SK-N-SH (cell line): ENCODE measurements at regions not wholly inside any gene's neighbourhood (a gene's known extent, or its start where the extent isn't known, plus 50 kb on each side); places are given as distances from the start of the nearest gene placed in this dataset.

Experiments used
- CTCF ChIA-PET: fragments of 300-600, 350-600 bp; formaldehyde crosslinking; extraction: SDS; loops from one replicate; lab custom pipeline; 2021; lab: Yijun Ruan, JAX
- POLR2A ChIA-PET: fragments of 350-600 bp; sonication (Branson Sonifier 250); formaldehyde crosslinking; extraction: SDS; loops from one replicate; lab custom pipeline; 2020; ENCODE audit warnings: antibody characterized with exemption, inconsistent platforms; lab: Yijun Ruan, JAX
- DNase-seq: peaks from one replicate; pipeline ENCODE4 v3.0.0; 2012
- H2AFZ ChIP-seq: fragments of 200-600 bp; sonication (generic); 2 replicates; pipeline ENCODE4 v1.8.1; 2016; ENCODE audit warnings: antibody characterized with exemption, mild to moderate bottlenecking, low read depth
- H3F3A ChIP-seq: fragments of 200-600 bp; sonication (generic); replicated peaks from 2 replicates; pipeline ENCODE3; 2016; ENCODE audit warnings: antibody characterized with exemption, mild to moderate bottlenecking; ENCODE audit not compliant: insufficient read depth
- H3K27ac ChIP-seq, 2 experiments: fragments of 200-500 bp in 1 of 2; fragments of 200-600 bp in 1 of 2; sonication (Bioruptor generic) in 1 of 2; sonication (generic), shearing (Covaris generic) in 1 of 2; 2 replicates each; pipeline versions ENCODE4 v1.5.1 to v1.6.1; 2014 to 2016; ENCODE audit warnings: low read depth in 2 of 2, inconsistent platforms in 1 of 2, low read length in 1 of 2, mild to moderate bottlenecking in 1 of 2, mixed read lengths in 1 of 2
- H3K27me3 ChIP-seq: fragments of 200-600 bp; sonication (generic), shearing (Covaris generic); 2 replicates; pipeline ENCODE4 v1.6.1; 2016; ENCODE audit warnings: mixed run types; ENCODE audit not compliant: insufficient read depth
- H3K36me3 ChIP-seq, 2 experiments: fragments of 200-500 bp in 1 of 2; fragments of 200-600 bp in 1 of 2; sonication (Bioruptor generic) in 1 of 2; sonication (generic) in 1 of 2; replicated peaks in 1 of 2; 2 replicates each; pipeline versions ENCODE3 to v1.5.1; 2014 to 2016; ENCODE audit warnings: low read length in 1 of 2, mild to moderate bottlenecking in 1 of 2; ENCODE audit not compliant: insufficient read depth in 2 of 2, control insufficient read depth in 1 of 2
- H3K4me1 ChIP-seq, 2 experiments: fragments of 200-500 bp in 1 of 2; fragments of 200-600 bp in 1 of 2; sonication (Bioruptor generic) in 1 of 2; sonication (generic), shearing (Covaris generic) in 1 of 2; 2 replicates each; pipeline versions ENCODE4 v1.5.1 to v1.6.1; 2014 to 2016; ENCODE audit warnings: low read depth in 1 of 2, low read length in 1 of 2, mixed run types in 1 of 2; ENCODE audit not compliant: insufficient read depth in 2 of 2, control insufficient read depth in 1 of 2
- H3K4me2 ChIP-seq: fragments of 200-600 bp; sonication (generic), shearing (Covaris generic); 2 replicates; pipeline ENCODE4 v1.6.1; 2017; ENCODE audit warnings: mixed run types
- H3K4me3 ChIP-seq, 2 experiments: fragments of 200-500 bp in 1 of 2; fragments of 200-600 bp in 1 of 2; sonication (Bioruptor generic) in 1 of 2; sonication (generic), shearing (Covaris generic) in 1 of 2; 2 replicates each; pipeline versions ENCODE4 v1.5.1 to v1.8.1; 2014 to 2016; ENCODE audit warnings: low read depth in 2 of 2, inconsistent platforms in 1 of 2, low read length in 1 of 2, mild to moderate bottlenecking in 1 of 2, mixed read lengths in 1 of 2, moderate library complexity in 1 of 2
- H3K79me2 ChIP-seq: fragments of 200-600 bp; sonication (generic); 2 replicates; pipeline ENCODE4 v1.8.1; 2017; ENCODE audit warnings: mild to moderate bottlenecking; ENCODE audit not compliant: insufficient read depth
- H3K9ac ChIP-seq: fragments of 200-600 bp; sonication (generic); 2 replicates; pipeline ENCODE4 v1.6.1; 2017; ENCODE audit warnings: mixed run types
- H3K9me2 ChIP-seq: fragments of 200-600 bp; sonication (generic); 2 replicates; pipeline ENCODE4 v1.6.1; 2017; ENCODE audit warnings: mixed run types
- H3K9me3 ChIP-seq: fragments of 200-600 bp; sonication (generic); 2 replicates; pipeline ENCODE4 v1.6.1; 2017; ENCODE audit warnings: mixed run types, mild to moderate bottlenecking, moderate library complexity
- H4K20me1 ChIP-seq: fragments of 200-600 bp; sonication (generic); 2 replicates; pipeline ENCODE4 v1.6.1; 2017; ENCODE audit warnings: mild to moderate bottlenecking, mixed run types; ENCODE audit not compliant: insufficient read depth
- CTCF ChIP-seq: fragments of 200-600 bp; sonication (generic); IDR thresholded peaks from 2 replicates; pipeline ENCODE4 v1.6.1; 2017; ENCODE audit warnings: antibody characterized with exemption, mild to moderate bottlenecking, moderate library complexity
- FOXJ3 ChIP-seq: sonication (generic); formaldehyde crosslinking; IDR thresholded peaks from 2 replicates; pipeline ENCODE4 v1.5.1; 2020; ENCODE audit warnings: mild to moderate bottlenecking, missing genetic modification reagents
- GATA2 ChIP-seq: sonication (generic); formaldehyde crosslinking; IDR thresholded peaks from 2 replicates; pipeline ENCODE4 v1.5.0; 2020; ENCODE audit warnings: mild to moderate bottlenecking, missing genetic modification reagents
- IRF3 ChIP-seq: fragments of 150-350 bp; IDR thresholded peaks from 2 replicates; pipeline ENCODE4 v1.6.1; 2016; ENCODE audit warnings: mild to moderate bottlenecking, low read depth, low read length
- MEF2A ChIP-seq: IDR thresholded peaks from 2 replicates; pipeline ENCODE4 v1.4.0; 2012; ENCODE audit warnings: low read depth, borderline replicate concordance
- MXI1 ChIP-seq: IDR thresholded peaks from 2 replicates; pipeline ENCODE4 v1.6.1; 2012; ENCODE audit warnings: mild to moderate bottlenecking, low read depth, low read length, improper control_type of control experiment
- NRF1 ChIP-seq: IDR thresholded peaks from 2 replicates; pipeline ENCODE4 v1.6.1; 2012; ENCODE audit warnings: low read depth, mild to moderate bottlenecking, low read length
- PBX3 ChIP-seq: IDR thresholded peaks from 2 replicates; pipeline ENCODE4; 2012
- POLR2AphosphoS5 ChIP-seq: IDR thresholded peaks from 2 replicates; pipeline ENCODE4 v1.6.1; 2012; ENCODE audit warnings: low read depth, low read length
- RCOR1 ChIP-seq: fragments of 150-350 bp; IDR thresholded peaks from 2 replicates; pipeline ENCODE4 v1.6.1; 2017; ENCODE audit warnings: antibody characterized with exemption, low read length
- USF1 ChIP-seq: IDR thresholded peaks from 2 replicates; pipeline ENCODE4 v1.4.0; 2012; ENCODE audit warnings: low read depth, borderline replicate concordance
- USF2 ChIP-seq: fragments of 150-350 bp; IDR thresholded peaks from 2 replicates; pipeline ENCODE4 v1.6.1; 2017; ENCODE audit warnings: antibody characterized with exemption, low read length, low read depth, borderline replicate concordance
- YY1 ChIP-seq: IDR thresholded peaks from 2 replicates; pipeline ENCODE4 v1.4.0; 2012; ENCODE audit warnings: low read depth, mild to moderate bottlenecking
- ZBTB33 ChIP-seq: IDR thresholded peaks from 2 replicates; pipeline ENCODE4 v1.4.0; 2012; ENCODE audit warnings: low read depth, borderline replicate concordance
- WGBS: methylation state at CpG from one replicate; pipeline ENCODE4 v1.1.6; 2017; ENCODE audit warnings: low lambda C conversion rate; 5-methylcytosine and 5-hydroxymethylcytosine counted together

- no peak for DNase-seq
- Histone ChIP-seq H3K9ac (no peak overlapping the region), H3K27ac (no peak overlapping the region), H3K4me3 (no peak overlapping the region), H3K4me1 (peaks cover 0 to 7% of the 10 kb centered on the region in 2 experiments; a peak in 2 of 4 replicates), H3K36me3 (no peaks in the 10 kb centered on the region), H3K27me3 (no peaks in the 10 kb centered on the region), H3K9me2 (no peaks in the 10 kb centered on the region), H4K20me1 (no peaks in the 10 kb centered on the region), H3K9me3 (no peaks in the 10 kb centered on the region), H3F3A (no peaks in the 10 kb centered on the region), H2AFZ (no peak overlapping the region), H3K79me2 (no peaks in the 10 kb centered on the region), H3K4me2 (no peak overlapping the region)
- 6% methylated on average over 1 of the region's 1 CpG for WGBS
- ChIA-PET CTCF (interaction anchor here (1.2 to 2.0 kb wide), 2 partner anchors 9 to 31 kb away, joined by 3 to 6 read pairs; no protein-coding TSS in a partner anchor), POLR2A (no interaction called here)
- no peak for TF ChIP-seq MXI1
These were observed 315.9 kb upstream of the LRATD1 start for GRCh38 chr2:14316594-14316993.

- CTCF ChIA-PET: interaction anchor here (1.1 kb wide), 1 partner anchor 12 kb away, joined by 3 read pairs; no protein-coding TSS in a partner anchor
- H3K27ac ChIP-seq: no peak overlapping the region
These were observed 311.2 kb upstream of the LRATD1 start for GRCh38 chr2:14321357-14321756.

More at GRCh38 chr2:14321357-14321756, 311.2 kb upstream of the LRATD1 start:
- Histone ChIP-seq H3K27me3 (no peaks in the 10 kb centered on the region), H3K36me3 (no peaks in the 10 kb centered on the region), H3K4me1 (no peaks in the 10 kb centered on the region), H3F3A (no peaks in the 10 kb centered on the region), H3K9me3 (no peaks in the 10 kb centered on the region), H3K9ac (no peak overlapping the region), H3K79me2 (no peaks in the 10 kb centered on the region), H3K4me3 (no peak overlapping the region), H3K4me2 (no peak overlapping the region), H3K9me2 (no peaks in the 10 kb centered on the region), H2AFZ (no peak overlapping the region), H4K20me1 (no peaks in the 10 kb centered on the region)
- POLR2A ChIA-PET: no interaction called here
- no peak for DNase-seq
- TF ChIP-seq USF1 (no peak), POLR2AphosphoS5 (no peak), RCOR1 (no peak), MEF2A (no peak), USF2 (no peak), ZBTB33 (no peak), GATA2 (no peak), NRF1 (no peak), CTCF (no peak), FOXJ3 (CRISPR knock-in tag) (no peak), PBX3 (no peak), IRF3 (no peak), YY1 (no peak)
- 29% methylated on average over 4 of the region's 4 CpGs for WGBS
